Stimulated activated CD4-positive, alpha-beta T cell treated with anti-CD3 and anti-CD28 coated beads, Interleukin-4, amount 100 ng/mL, for 48 hours (primary cell): ENCODE measurements at regions not wholly inside any gene's neighbourhood (a gene's known extent, or its start where the extent isn't known, plus 50 kb on each side); places are given as distances from the start of the nearest gene placed in this dataset.
"Not testable (repeated sequence)": the region's sequence is repeated elsewhere in the genome, so short reads cannot be mapped to it uniquely, and the experiment has no call there.

Experiments used
- DNase-seq, 2 donors: peaks; one replicate each; pipeline ENCODE4 v3.0.0-alpha.2; 2020; ENCODE audit warnings: low read depth in 2 of 2

- DNase-seq: no peak
Measured at GRCh38 chr4:114034189-114034588, 54.7 kb upstream of the ARSJ start.

DNA sequence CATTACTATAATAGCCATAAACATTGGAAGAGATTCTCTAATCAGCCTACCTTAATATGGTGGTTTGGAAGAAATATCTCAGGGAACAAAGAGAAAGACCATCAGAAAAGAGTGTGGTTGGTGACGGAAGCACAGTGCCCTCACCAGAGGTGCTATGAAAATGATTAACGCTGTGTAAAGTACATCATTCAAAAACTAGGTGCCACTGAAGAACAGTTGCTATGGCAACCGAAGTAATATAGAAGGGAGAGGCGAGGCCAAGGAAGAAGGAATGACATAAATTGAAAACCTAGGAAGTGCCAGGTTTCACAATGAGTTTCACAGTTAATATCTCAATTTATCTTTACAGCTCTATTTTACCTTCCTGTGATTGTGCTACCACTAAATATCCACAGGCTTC, 57.0 kb upstream of the ARSJ start:
- DNase-seq: no peak

DNA sequence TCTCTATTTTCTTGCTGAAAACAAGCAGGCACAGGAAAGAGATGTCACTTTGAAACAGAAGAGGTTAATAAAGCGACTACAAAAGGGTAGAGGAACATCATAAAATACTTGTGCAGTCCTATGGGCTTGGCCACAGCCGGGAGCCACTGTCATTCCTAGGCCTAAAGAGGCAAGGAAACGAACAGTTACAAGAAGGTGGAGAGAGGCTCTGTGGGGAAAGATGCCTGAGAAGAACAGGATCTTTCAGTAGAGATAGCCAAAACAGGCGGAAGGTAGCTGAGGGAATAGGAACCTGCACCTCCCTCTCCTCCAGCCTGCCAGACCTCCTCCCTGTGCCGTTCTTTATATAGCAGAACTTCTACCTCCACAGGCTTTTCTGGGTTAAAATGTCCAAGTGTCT, 57.4 kb upstream of the ARSJ start:
- DNase-seq: no peak

DNA sequence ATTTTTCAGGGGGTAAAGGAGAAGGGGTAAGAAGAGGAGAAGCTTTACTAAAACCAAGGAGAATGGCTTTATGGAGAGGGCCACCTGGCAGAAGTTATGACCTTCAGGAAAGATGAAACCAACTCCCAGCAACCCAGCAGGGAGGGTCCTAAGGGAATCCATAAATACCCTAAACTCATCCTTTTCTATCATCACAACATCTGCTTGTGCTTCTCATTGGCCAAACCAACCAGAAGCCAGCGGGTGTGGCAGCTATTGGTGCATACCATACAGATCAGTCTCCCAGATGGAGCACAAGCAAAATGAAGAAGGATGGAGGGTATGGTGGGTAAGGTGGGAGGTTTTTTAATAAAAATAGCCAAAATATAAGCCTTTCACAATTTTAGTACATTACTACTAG, 58.5 kb upstream of the ARSJ start:
- no peak for DNase-seq

GRCh38 chr4:114038762-114039387, 59.4 kb upstream of the ARSJ start:
- no peak for DNase-seq

GRCh38 chr4:114040319-114041116, 61.1 kb upstream of the ARSJ start:
- no peak for DNase-seq

GRCh38 chr4:114041117-114041475, 61.6 kb upstream of the ARSJ start:
- no peak for DNase-seq

DNA sequence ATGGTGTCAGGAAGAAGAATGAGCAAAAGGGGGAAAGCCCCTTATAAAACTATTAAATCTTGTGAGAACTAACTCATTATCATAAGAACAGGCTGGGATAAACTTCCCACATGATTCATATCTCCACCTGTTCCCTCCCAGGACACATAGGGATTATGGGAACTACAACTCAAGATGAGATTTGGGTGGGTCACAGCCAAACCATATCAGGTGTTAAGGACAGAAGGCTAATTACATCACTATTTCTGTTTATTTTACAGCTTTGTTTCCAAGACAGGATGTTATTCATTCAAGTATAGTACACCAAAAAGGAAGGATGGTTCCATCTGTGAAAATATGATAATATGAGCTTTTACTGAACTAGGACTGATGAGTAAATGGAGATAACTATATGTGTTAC, 63.7 kb upstream of the ARSJ start:
- DNase-seq: no peak

- DNase-seq: not testable (repeated sequence)
Measured at GRCh38 chr4:114044351-114044750, 64.9 kb upstream of the ARSJ start.

DNA sequence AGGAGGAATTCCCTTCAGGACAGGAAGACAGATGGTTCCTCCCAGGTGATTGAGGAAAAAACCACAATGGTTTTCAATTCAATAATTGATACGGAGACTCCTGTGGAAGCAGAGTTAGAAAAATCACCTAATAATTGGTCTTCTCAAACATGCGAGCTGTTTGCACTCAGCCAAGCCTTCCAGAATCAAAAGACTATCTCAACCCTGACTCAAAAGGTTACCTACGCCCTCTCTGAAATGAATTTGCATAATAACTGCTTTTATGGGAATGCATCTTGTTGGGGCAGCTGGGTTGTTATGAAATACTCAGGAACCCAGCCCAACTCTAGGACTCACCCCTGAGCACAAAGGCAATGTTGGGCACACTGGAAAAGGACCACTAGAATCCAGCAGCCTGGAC, 66.9 kb upstream of the ARSJ start:
- DNase-seq: no peak

DNA sequence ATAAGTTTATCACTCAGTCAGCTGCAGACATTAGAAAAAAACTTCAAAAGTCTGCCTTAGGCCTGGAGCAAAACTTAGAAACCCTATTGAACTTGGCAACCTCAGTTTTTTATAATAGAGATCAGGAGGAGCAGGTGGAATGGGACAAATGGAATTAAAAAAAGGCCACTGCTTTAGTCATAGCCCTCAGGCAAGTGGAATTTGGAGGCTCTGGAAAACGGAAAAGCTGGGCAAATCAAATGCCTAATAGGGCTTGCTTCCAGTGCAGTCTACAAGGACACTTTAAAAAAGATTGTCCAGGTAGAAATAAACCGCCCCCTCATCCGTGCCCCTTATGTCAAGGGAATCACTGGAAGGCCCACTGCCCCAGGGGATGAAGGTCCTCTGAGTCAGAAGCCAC, 68.7 kb upstream of the ARSJ start:
- DNase-seq: not testable (repeated sequence)

DNA sequence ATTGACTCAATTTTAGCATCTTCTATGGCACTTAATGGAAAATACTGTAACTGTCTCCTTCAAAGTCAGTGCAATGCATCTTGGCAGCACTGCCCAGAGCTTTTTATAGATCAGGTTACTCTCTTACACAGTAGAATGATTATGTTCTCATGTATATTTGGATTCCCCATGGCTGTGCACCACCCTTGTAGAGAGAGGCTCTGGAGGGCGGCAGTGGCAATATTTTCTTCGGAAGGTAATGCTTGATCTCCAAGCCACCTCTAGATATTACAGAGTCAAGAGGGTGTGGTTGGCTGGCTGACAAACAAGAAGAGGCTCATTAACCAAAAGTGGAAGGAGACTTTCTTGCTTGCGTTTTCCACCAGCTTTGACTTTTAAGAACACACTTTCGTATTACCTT, 72.8 kb upstream of the ARSJ start:
- DNase-seq: no peak

GRCh38 chr4:114056599-114056998, 77.2 kb upstream of the ARSJ start:
- no peak for DNase-seq

DNA sequence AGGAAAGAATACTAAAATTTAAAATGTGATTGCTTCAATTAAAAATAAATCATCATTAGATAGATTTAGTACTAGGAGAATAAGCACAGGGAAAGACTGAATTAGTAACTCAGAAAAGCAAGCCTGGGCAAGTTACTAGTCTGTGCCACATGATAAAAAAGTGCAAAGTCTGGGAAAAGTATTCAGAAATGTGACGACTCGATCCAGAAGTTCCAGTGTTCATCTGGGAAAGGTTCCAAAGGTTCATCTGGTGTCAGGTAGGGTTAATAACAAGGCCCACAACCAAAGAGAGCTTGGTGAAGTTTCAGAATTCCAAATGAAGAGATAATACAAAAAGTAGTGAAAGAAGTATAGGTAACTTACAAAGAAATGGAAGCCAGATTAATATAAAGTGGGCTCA, 78.3 kb upstream of the ARSJ start:
- DNase-seq: no peak

GRCh38 chr4:114062499-114062898, 83.1 kb upstream of the ARSJ start:
- DNase-seq: no peak

- no peak for DNase-seq
Measured at GRCh38 chr4:114072781-114073180, 93.3 kb upstream of the ARSJ start.

GRCh38 chr4:114076899-114077570, 97.6 kb upstream of the ARSJ start:
- no peak for DNase-seq

DNA sequence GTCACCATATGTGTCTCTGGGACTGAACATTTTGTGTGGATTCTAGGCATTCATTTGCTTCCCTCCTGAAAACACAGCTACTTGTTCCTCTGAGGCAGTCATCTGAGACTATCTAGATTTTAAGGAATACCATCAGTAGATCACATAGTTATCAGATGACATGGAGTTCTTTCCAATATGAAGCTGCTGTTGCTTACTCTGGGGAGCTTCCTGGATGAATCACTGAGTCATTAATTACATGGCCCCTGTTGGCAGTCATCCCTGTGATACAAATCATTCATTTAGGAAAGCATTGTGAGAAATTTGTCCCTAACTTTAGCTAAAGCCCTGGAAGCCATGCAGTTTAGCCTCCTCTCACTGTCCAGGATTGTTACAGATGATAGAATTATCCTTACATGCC, 98.2 kb upstream of the ARSJ start:
- DNase-seq: no peak

DNA sequence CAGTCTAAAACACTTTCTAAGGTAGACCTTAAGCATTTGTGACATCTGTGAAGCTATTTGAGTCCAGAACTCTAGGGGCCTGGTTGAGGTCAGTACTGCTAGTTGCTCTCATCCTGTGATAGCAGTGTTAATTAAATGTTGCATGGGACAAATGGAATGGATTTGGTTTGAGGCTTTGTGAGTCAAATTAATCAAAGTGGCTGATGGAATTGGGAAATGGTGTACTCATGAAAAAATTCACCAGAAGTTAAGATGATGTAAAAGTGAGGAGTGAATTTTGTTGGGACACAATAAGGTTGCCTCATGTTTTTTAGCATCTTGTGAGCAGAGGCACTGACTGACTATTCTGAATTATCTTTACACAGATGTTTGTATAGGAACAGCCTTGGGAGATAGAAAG, 99.2 kb upstream of the ARSJ start:
- DNase-seq: no peak

- no peak for DNase-seq
Measured at GRCh38 chr4:114081783-114082182, 102.3 kb upstream of the ARSJ start.

- DNase-seq: no peak
Measured at GRCh38 chr4:114082348-114082747, 102.9 kb upstream of the ARSJ start.

- DNase-seq: no peak
Measured at GRCh38 chr4:114085611-114086345, 106.3 kb upstream of the ARSJ start.
